Ammon's horn (tissue), 1 donor: ENCODE measurements at regions not wholly inside any gene's neighbourhood (a gene's known extent, or its start where the extent isn't known, plus 50 kb on each side); places are given as distances from the start of the nearest gene placed in this dataset.

Source experiments
- DNase-seq: peaks from one replicate; pipeline ENCODE4 v3.0.0-alpha.2; 2016; ENCODE audit warnings: low spot score

- no peak for DNase-seq
These were observed 185.5 kb upstream of the NRSN1 start for GRCh38 chr6:23940466-23940865.

GRCh38 chr6:23951691-23952090 lies 174.3 kb upstream of the NRSN1 start:
- no peak for DNase-seq

GRCh38 chr6:23952245-23952644 lies 173.8 kb upstream of the NRSN1 start:
- no peak for DNase-seq

GRCh38 chr6:23953976-23954375 lies 172.0 kb upstream of the NRSN1 start:
- DNase-seq: no peak

- no peak for DNase-seq
These were observed 169.0 kb upstream of the NRSN1 start for GRCh38 chr6:23957017-23957416.

- DNase-seq: no peak
These were observed 161.2 kb upstream of the NRSN1 start for GRCh38 chr6:23964865-23965264.

- DNase-seq: no peak
These were observed 156.7 kb upstream of the NRSN1 start for GRCh38 chr6:23969344-23969743.

- no peak for DNase-seq
These were observed 148.3 kb upstream of the NRSN1 start for GRCh38 chr6:23977706-23978105.

- DNase-seq: no peak
These were observed 145.1 kb upstream of the NRSN1 start for GRCh38 chr6:23980965-23981364.

- no peak for DNase-seq
These were observed 144.1 kb upstream of the NRSN1 start for GRCh38 chr6:23981923-23982322.

- no peak for DNase-seq
These were observed 142.3 kb upstream of the NRSN1 start for GRCh38 chr6:23983735-23984134.

- no peak for DNase-seq
These were observed 141.0 kb upstream of the NRSN1 start for GRCh38 chr6:23985015-23985414.

GRCh38 chr6:23989885-23990533 lies 136.0 kb upstream of the NRSN1 start:
- DNase-seq: no peak

- no peak for DNase-seq
These were observed 132.0 kb upstream of the NRSN1 start for GRCh38 chr6:23994013-23994412.

GRCh38 chr6:24004062-24004461 lies 122.0 kb upstream of the NRSN1 start:
- no peak for DNase-seq

GRCh38 chr6:24004659-24005058 lies 121.4 kb upstream of the NRSN1 start:
- DNase-seq: no peak

GRCh38 chr6:24006254-24006653 lies 119.8 kb upstream of the NRSN1 start:
- DNase-seq: no peak

- peak; percentile 17 for DNase-seq
These were observed 116.7 kb upstream of the NRSN1 start for GRCh38 chr6:24009319-24009718.

- DNase-seq: no peak
These were observed 115.9 kb upstream of the NRSN1 start for GRCh38 chr6:24010133-24010532.

- no peak for DNase-seq
These were observed 109.7 kb upstream of the NRSN1 start for GRCh38 chr6:24016286-24016685.

- no peak for DNase-seq
These were observed 109.2 kb upstream of the NRSN1 start for GRCh38 chr6:24016857-24017256.

- no peak for DNase-seq
These were observed 106.6 kb upstream of the NRSN1 start for GRCh38 chr6:24019393-24019792.

- no peak for DNase-seq
These were observed 106.2 kb upstream of the NRSN1 start for GRCh38 chr6:24019830-24020229.

GRCh38 chr6:24026050-24026449 lies 100.0 kb upstream of the NRSN1 start:
- DNase-seq: no peak

GRCh38 chr6:24031496-24031895 lies 94.5 kb upstream of the NRSN1 start:
- no peak for DNase-seq
